NCI-H1092 treated with DMSO at 0.1 percent for 48 hours (cell line): ENCODE measurements at regions not wholly inside any gene's neighbourhood (a gene's known extent, or its start where the extent isn't known, plus 50 kb on each side); places are given as distances from the start of the nearest gene placed in this dataset.
A peak's percentile ranks its signal among the peaks of the same experiment; 100 is the strongest.

Experiments used
- DNase-seq: peaks from one replicate; lab custom pipeline; 2025; lab: John Stamatoyannopoulos, UW

- no peak for DNase-seq
Measured at GRCh38 chr9:99327667-99328066, 105.6 kb downstream of the SEC61B start.

GRCh38 chr9:99335280-99335679 is 113.2 kb downstream of the SEC61B start:
- DNase-seq, result no peak

DNA sequence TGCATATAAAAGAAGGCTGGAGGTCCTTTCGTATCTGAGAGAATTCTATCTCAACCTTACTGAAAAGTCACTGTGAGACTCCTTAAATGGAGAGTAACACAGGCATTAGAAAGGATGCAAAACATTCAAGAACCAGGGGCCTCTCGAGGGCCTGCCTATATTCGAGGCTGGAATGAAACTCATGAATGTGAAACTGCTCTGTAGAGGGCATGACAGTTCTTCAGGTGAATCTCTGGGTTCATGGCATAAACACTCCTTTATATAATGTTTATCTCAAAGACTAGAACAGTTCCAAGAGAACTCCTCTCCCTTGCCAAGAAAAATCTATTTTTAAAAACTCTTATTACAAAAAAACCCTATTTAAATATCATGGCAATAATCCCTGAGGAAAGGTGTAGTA is 113.9 kb downstream of the SEC61B start:
- DNase-seq, result no peak

DNA sequence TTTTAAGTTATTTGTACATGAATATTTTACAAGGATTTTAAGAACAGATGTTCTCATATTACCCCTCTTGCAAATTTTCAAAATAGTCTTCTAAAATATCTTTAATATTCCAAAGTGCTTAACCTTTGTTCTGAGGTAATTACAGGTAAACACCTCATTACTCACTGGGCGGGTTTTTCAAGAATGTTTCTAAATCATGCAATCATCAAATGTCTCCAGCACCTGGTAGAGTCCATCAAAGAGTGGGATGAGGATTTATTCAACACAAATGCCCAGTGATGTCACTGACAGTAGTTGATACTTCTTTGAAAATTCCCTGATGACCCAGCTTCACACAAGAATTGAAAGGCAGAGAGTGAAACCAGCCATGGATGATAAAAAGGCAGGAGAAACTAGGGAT is 114.4 kb downstream of the SEC61B start:
- no peak for DNase-seq

- DNase-seq, result no peak
Measured at GRCh38 chr9:99340281-99340680, 118.2 kb downstream of the SEC61B start.

DNA sequence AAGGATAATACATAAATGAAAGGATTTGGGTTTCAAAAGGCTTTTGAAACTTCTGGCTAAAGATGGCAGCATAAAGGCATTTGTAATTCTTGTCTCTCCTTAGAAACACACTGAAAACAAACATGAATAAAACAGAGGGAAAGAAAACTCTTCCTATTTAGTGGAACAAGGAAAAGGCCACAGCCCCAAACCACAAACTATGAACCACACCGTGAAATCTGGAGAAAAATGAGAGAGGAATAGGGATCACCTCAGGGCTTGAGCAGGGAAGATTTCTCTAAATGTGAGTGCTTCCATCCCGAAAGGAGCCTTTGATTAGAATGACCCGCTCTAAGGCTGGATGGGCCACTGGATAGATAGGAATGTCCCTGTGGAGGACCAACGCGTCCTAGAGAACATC is 119.6 kb downstream of the SEC61B start:
- no peak for DNase-seq

GRCh38 chr9:99345451-99345850 is 123.4 kb downstream of the SEC61B start:
- DNase-seq, result no peak

DNA sequence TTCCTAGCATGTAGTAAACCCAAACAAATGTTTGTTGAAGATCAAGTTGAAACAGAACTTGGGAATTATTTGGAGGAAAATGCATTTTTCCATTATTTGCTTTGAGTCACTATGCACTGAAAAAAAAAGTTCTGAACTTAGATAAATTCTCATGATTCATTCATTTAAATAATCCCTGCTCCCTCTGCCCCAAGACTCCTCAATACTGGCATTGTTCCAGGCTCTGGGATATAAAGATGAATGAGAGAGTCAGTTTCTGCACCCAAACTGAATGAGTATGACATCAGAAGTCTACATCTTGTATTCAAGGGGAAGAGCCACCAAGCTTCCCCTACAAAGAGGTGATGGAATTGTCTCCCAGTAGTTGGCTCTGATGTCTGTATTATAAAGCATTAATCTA is 123.9 kb downstream of the SEC61B start:
- no peak for DNase-seq

DNA sequence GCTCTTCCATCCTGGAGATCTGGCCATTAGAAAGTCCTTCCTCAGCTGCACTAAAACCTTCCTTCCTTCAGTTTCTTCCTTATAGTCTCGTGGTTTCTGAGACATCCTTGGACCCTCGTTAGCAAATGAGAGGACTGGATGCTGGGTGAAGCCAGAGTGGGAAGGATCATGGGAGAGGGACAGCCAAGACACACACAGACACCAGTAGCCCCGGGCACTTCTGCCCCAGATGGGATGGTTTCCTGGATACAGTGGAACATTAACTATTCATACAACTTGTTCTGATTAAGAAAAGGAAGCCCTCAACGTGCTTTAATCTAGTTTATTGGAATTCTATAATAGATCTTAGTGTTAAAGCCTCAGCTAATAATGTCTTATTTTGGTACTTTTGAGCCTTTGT is 125.5 kb downstream of the SEC61B start:
- DNase-seq, result no peak

GRCh38 chr9:99348289-99348688 is 126.2 kb downstream of the SEC61B start:
- DNase-seq, result no peak

- DNase-seq, result no peak
Measured at GRCh38 chr9:99349870-99350269, 127.8 kb downstream of the SEC61B start.

DNA sequence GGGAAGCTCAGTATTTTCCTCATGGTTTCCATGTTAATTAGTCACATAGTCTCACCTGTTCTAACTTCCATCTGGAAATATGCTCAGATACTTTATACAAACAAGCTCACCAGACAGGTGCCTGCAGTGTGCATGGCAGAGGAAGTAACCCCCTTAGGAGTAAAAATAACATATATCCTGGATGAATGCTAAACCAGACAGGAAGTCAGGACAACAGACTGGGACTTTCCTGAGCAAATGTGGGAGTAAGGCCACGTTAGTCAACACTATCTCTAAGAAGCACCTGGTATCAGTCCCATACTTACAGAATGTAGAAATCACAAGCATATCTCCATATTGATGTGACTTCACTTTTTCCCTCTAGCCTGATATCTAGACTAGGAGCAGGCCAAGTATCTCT is 128.4 kb downstream of the SEC61B start:
- no peak for DNase-seq

DNA sequence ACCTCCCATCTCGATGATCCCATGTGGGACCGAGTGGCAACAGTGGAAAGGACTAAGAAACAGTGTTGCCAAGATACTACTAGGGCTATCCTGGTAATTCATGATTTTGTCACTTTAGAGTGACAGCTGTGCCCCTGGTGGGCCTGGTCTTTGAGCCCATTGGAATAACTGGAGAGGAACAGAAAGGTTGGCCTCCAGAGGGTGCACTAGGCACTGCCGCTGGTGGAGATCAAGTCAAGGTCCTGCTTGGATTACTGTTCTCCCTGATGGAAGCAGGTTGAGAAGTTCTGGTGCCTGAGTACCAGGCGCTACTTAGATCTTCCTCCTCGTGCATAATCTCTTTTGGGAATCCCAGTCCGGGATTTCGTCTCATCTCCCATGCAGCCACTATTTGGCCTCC is 129.6 kb downstream of the SEC61B start:
- no peak for DNase-seq

- no peak for DNase-seq
Measured at GRCh38 chr9:99352826-99353225, 130.7 kb downstream of the SEC61B start.

DNA sequence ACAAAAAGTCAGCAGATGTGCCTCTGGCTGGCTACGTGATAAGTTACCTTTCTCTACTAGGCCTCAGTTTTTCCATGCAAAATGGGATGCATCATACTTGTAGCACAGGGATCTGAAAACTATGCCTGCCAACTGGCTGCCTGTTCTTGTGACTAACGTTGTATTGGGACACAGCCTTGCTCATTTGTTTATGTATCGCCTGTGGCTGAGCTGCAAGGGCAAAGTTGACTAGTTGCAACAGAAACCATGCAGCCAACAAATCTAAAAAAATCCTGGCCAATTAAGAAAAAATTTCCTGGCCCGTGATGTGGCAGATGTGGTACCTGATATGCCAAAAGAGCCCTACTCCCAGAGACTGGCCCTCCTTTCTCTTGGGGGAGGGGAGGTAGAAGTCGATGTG is 131.3 kb downstream of the SEC61B start:
- no peak for DNase-seq

- no peak for DNase-seq
Measured at GRCh38 chr9:99354104-99354503, 132.0 kb downstream of the SEC61B start.

- no peak for DNase-seq
Measured at GRCh38 chr9:99356512-99356971, 134.5 kb downstream of the SEC61B start.

GRCh38 chr9:99357575-99357974 is 135.5 kb downstream of the SEC61B start:
- DNase-seq, result peak; percentile 14

- DNase-seq, result no peak
Measured at GRCh38 chr9:99358668-99359067, 136.6 kb downstream of the SEC61B start.

DNA sequence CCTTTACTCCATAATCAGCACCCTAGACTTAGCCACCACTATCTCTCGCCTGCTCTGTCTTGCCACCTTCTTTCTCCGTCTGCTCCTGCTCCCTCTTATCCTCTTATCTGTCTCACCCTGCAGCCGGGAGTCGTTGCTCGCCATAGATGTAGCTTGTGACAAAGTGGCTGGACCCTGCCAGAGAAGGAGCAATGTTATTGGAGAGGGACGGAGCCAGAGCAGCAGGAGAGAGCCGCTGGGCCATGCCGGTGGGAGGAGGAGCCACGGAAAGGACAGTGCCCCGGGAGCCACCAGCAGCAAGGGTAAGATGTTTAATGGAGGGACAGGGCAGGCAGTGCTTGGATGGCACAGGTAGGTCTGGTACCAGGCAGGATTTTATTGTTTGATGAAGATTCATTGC is 137.3 kb downstream of the SEC61B start:
- DNase-seq, result no peak

DNA sequence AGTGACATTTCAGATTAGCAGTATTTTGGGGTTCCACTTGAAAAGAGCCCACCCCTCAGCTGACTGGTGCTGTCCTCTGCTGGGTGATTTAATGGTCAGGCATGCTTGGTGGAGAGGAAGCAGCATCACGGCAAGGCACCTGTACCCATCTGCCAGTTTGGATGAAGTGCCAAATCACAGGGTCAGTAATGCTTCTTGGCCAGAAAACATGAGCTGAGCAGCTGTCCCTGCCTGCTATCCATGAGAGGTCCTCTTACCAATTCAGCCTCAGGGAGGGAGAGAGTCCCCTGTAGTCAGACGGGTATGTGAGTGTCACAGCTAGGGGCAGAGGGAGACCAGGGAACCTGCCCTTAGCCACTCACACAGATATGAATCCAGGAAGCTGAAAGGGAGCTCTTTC is 137.9 kb downstream of the SEC61B start:
- peak; percentile 60 for DNase-seq

DNA sequence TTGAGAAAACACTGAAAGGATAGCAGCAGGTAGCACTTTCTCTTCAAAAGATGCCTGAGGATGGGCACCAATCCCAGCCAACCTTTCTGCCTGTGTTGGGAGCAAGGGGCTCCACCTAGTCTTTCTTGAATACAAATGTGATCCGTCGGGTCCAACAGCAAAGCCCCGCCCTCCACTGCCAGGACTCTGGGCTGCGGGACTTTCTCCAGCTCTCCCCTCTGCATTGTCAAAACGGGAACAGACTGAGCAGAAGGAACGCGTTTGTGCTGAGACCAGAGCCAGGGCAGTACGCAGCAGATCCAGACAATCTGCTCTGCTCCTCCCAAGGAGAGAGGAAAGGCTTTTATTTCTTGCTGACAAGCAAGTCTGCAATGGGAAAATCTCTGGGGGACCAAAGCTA is 139.7 kb downstream of the SEC61B start:
- no peak for DNase-seq

GRCh38 chr9:99362321-99362720 is 140.2 kb downstream of the SEC61B start:
- DNase-seq, result no peak

DNA sequence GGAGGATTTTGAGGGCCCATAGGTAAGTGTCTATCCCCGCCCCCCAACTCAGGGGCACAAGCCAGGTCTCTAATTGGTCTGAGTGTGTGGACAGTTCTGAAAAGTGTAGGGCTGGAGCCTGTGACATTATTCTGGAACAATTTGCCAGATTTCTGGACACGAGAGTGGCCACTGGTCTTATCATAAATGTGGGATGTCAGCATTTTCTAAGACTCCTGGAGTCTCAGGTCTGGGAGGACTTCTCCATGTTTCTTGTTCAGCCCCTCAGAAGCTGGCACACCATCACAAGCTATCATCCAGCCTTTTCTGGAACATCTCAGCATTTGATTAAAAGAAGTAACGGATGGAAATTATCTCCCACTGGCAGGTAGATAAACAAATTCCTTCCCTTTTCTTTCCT is 141.4 kb downstream of the SEC61B start:
- DNase-seq, result no peak
